NCI-H2196 (cell line): ENCODE measurements at regions not wholly inside any gene's neighbourhood (a gene's known extent, or its start where the extent isn't known, plus 50 kb on each side); places are given as distances from the start of the nearest gene placed in this dataset.

Experiments used
- DNase-seq: peaks from one replicate; lab custom pipeline; 2025; ENCODE audit not compliant: unreplicated experiment; lab: John Stamatoyannopoulos, UW

- DNase-seq: no peak
These were observed 94.8 kb upstream of the AFDN start for GRCh38 chr6:167731731-167732422.

- DNase-seq: no peak
These were observed 92.7 kb upstream of the AFDN start for GRCh38 chr6:167733740-167734661.

- no peak for DNase-seq
These were observed 92.0 kb upstream of the AFDN start for GRCh38 chr6:167734662-167735083.

- no peak for DNase-seq
These were observed 91.4 kb upstream of the AFDN start for GRCh38 chr6:167735084-167735950.

- DNase-seq: no peak
These were observed 90.8 kb upstream of the AFDN start for GRCh38 chr6:167735951-167736288.

- peak; percentile 10 for DNase-seq
These were observed 90.1 kb upstream of the AFDN start for GRCh38 chr6:167736486-167737204.

- no peak for DNase-seq
These were observed 89.4 kb upstream of the AFDN start for GRCh38 chr6:167737205-167737830.

- no peak for DNase-seq
These were observed 88.3 kb upstream of the AFDN start for GRCh38 chr6:167738386-167738785.

GRCh38 chr6:167739721-167740475, 86.8 kb upstream of the AFDN start:
- DNase-seq: no peak

- no peak for DNase-seq
These were observed 83.9 kb upstream of the AFDN start for GRCh38 chr6:167742719-167743303.

- no peak for DNase-seq
These were observed 81.7 kb upstream of the AFDN start for GRCh38 chr6:167744681-167745669.

GRCh38 chr6:167745670-167746389, 80.9 kb upstream of the AFDN start:
- no peak for DNase-seq

- DNase-seq: no peak
These were observed 80.3 kb upstream of the AFDN start for GRCh38 chr6:167746390-167746907.

GRCh38 chr6:167746975-167747374, 79.7 kb upstream of the AFDN start:
- DNase-seq: no peak

GRCh38 chr6:167747645-167748044, 79.1 kb upstream of the AFDN start:
- DNase-seq: no peak

GRCh38 chr6:167748046-167748445, 78.7 kb upstream of the AFDN start:
- DNase-seq: no peak
